HG02759 (cell line): ENCODE measurements at regions not wholly inside any gene's neighbourhood (a gene's known extent, or its start where the extent isn't known, plus 50 kb on each side); places are given as distances from the start of the nearest gene placed in this dataset.
A peak's percentile ranks its signal among the peaks of the same experiment; 100 is the strongest.

ENCODE experiments used
- ATAC-seq: cut with Tn5 transposase; IDR thresholded peaks from one replicate; pipeline ENCODE4 v1.9.1; 2021; ENCODE audit warnings: mild to moderate bottlenecking, moderate library complexity; ENCODE audit not compliant: unreplicated experiment

DNA sequence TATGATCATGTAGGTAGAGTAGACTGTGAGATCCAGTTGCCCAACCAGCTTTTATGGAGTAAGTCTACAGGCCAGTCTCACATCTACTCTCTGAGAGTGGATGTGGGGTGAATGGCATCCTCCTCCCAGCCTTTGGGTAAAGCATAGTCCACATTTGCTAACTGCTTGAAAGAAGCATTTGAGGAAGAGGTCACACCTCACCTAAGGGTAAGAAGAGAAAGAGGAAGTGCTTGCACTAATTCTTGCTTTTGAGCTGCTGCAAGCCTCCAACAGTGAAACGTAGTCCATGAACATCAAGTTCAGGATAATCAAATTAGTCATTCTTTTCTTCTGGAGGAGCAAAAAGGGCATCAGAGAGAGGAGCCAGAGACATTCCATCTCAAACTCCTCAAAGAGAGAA lies 93.9 kb upstream of the AGR3 start:
- peak; percentile 67 for ATAC-seq

DNA sequence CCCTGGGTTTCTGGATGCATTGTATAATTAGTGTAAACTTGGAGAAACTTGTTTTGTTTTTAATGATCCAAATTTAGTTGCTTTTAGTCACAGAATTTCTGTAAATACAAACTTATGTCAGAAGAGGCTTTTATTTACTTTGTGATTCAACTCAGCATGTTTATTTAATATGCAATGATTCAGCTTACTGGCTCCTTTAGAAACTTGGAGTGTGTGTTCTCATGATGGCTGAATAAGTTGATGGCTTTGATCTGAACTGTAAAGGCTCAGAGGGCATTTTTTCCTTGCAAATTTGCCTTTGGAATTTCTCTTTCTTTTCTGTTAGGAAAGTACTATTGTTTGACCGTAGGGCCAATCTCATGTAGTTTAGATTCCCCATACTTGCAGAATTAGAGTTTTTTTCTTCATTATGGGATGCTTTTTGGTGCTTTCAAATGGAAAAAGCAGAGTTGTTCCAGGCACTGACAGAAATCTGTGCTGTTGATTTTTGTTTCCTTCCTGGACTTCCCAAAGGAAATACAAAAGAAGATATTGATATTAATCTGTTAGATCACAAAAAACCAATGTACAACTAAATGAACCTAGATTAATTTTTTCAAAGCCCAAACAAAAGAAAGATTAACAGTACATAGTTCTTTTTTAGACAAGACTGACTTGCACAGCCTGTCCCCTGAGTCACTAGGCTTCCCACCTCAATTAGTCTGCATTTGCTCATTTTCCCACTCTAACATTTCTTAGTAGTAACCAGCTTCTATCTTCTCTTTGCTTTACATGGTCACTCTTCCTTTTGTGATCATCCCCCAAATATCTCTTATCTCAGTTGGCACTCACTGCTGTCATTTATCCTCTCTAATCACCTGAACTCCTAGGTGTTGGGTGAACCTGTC lies 96.8 kb upstream of the AGR3 start:
- no peak for ATAC-seq

DNA sequence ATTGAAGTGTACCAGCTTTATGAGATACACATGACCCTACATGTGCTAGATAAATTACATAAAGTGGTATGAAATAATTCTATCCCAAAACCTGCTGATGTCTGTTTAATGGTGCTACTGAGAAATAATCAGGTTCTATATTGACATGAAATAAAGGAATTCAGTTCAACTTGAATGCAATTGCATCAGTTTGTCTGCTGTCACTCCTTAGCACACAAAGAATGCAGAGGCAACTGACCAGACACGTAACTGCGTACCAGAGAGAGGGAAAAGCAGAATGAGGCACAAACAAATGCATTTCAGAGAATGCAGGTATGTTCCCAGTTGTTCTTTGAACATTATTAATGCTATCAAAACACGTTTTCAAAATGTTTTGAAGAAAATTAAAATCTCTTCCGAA lies 98.8 kb upstream of the AGR3 start:
- ATAC-seq, result no peak

DNA sequence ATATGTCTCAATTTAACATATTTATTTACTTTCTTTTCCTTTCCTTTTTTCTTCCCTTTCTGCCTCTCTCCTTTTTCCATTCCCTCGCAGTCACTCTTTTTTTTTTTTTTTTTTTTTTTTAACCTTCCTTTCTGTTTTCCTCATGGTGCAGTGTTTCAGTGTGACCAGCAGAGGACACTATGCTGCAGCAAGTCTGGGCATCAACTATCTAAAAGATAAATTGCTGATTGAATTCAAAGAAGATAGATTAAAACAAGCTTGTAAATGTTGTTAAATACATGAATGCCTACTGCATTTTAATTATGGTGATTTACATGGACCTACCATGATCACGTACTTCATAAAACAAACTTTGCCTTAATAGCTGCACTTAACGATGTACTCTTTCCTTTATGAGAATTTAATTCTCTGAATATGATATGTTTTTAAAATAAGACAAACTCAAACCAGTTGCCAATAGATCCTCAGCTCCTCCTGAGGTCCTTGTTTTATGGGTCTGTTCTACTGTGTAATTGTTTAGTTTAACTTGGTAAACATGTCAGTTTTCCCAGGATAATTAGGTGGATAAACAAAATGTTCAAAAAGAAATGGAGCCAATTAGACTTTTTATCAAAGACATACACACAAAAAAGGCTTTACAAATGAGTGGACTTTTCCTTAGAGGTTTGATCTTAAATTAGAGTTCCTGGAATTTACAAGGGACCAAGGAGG lies 101.0 kb upstream of the AGR3 start:
- ATAC-seq, result no peak

DNA sequence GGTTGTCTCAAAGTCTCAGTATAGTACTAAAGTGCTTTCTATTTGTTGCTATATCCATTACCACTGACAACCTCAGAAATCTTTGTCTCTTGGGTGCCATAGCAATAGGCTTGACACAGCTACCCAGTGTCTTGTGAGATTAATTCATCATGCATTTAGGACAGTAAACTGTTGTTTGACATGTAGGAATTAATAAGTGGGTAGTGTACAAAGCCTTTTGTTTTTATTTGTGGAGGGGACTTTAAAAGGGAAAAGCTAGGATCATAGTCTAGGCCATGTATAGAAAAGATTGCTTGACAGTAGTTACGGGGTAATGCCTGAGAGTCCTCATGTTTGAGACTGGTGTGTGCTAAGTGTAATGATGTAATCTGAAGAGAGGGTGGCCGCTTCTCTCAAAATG lies 102.6 kb upstream of the AGR3 start:
- no peak for ATAC-seq

DNA sequence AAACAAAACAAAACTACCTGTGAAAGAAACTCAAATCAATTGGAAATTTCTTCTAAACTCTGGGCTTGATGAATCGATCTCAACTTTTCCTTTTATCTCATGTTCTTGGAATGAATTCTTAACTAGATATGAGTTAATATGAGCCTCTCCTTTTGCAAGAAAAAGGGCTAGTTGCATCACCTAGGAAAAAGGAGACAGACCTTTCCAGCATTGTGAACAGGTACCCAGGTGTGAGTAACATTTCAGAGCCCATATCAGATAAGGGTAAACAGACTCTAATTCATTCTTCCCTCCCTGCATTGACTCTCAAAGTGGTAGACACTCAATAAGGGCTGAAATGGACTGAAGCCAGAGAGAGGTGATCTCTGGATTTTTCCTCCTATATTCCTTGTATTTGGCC lies 103.8 kb upstream of the AGR3 start:
- ATAC-seq, result no peak

DNA sequence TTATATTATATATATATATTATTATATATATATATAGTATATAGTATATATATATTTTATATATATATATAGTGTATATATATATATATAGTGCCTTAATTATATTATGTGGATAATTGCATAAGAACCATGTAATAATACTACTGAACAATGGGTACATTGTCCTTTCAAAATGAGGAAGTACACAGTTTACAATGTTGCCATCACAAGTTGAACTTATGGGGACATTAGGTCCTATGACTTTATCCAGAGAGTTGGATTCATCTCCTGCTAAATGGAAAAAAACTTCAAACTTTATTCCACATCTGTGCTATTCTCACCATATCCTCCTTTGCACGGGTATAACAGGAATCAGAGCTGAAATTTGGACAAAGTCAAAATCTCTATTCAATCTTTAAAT lies 105.0 kb upstream of the AGR3 start:
- no peak for ATAC-seq

DNA sequence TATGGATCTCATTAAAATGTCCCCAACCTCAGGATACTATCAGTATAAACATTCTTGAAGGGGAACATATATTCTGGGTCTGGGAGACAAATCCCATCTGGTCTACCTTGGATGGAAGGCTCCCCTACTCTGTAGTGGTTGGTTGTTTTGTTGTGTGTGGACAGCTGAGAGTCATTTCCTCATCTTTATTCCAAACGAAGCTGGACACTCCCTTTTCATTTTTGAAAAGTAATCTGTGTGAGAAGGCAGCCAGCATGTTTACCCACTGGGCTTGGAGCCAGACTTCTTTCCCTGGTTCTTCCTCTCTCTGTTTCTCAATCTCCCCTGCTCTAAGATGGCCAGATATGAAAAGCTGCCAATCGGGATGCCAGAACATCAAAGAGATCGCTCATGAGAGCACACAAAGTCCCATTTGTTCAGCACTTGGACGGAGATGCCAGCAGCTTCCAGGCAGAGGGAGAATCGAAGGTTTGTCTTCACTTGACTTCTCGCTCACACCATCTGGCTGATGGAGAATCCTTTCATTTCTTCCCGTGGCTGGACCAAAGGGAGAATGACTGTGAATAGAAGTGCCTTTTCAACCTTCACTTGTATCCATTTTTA lies 108.1 kb upstream of the AGR3 start:
- ATAC-seq, result no peak

DNA sequence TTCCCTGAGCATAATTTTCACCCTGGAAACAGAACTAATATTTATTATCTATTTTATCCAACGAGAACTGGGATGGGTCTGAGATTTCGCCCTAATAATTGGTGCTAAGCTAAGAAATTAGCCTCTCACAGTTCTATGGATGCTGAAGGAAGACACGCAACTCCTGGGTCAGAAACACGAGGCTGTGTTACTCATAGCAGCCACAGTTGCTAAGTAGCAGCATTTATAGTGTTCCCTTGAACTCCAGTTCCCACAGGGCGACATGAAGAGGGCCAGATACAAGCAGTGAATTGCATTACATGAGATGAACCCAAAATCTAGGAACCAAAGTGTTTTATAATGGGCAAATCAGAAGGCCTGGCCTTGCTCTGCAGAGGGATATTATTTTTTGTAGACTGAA lies 109.8 kb upstream of the AGR3 start:
- no peak for ATAC-seq

DNA sequence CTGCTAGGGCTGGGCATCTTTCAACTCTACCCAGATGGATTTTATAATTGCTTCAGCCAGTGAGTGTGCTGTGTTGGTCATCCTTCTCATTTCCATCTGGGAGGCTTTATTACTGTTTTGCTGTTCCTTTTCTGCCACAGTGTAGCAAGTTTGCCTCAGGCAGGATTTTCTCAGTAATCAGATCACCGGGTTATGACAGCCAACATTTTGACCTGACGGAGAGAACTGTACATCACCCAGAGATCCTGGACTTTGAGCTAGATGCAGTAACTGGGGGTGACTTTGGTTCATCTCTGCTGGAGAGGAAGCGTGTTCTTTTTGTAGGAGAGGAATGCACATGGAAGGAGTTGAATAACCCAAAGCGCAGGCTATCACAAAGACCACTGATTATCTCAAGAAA lies 111.8 kb upstream of the AGR3 start:
- no peak for ATAC-seq

DNA sequence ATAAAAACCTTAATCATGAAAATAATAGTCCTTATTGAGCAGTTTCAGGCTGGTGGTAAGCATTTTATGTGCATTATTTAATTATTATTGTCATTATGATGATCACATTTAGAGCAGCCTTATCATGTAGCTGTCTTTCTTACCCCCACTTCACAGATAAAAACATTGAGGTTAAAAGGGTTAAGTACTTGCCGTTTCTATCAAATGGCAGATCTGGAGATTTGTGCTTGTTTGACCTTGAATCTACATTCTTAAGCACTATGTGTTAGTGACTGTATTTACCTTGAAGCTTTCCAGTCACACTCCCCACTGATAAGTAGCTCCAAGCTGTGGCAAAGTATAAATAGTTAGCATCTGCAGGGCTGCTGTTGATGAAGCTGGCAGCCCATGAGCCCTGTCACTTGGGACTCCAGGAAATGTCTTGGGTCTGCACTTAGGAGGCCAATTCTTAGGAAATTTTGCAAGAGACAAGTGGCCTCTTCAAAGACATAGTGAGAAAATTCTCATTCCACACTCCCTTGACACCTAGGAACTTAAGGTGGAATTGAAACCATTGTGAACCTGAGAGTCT lies 116.8 kb upstream of the AGR3 start:
- no peak for ATAC-seq

DNA sequence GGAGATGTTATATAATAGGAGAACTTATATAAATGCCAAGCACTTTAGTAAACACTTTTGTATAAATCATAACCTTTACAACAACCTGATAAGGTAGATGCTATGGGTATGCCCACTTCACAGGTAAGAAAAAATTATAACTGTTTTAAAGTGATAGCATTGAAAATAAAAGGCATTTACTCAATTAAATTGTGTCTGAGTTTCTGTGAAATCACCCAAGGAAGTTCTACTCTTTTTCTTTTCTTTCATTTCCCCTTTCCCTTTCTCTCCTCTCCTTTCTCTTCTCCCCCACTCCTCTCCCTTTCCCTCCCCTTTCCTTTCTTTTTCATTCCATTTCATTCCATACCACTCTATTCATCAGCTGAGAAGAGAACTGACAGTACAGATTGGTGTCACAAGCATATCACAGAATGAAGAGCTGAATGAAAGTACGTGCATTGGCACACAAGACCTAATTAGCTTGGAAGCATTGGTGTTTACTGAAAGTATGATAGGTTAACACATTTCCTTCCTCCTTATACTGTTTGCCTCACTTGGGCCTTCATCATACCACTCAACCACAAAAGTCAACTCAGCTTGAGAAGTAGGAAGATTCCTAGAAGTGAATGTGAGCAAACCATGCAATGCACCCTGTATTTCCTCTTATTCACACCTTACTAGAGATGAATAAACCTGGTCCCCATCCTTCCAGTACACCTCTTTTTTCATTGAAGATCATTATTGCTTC lies 117.9 kb upstream of the AGR3 start:
- no peak for ATAC-seq

DNA sequence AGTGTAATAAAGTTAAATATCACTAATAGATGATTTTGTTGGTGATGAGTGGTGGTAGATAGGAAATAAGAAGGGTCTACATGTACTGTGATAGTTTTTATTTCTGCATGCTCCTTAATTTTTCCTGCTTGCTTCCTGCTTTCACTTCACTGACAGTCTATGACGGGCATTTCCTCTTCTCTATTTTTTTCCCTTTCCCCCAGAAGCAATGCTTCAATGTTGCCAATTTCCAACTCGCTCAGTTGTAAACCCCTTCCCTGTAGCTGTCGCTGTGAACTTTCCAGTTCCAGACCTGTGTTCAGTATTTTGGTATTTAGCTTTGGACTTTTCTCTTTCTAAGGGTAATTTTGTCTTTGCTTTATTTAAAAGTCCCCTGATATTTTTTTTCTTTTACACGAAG lies 123.5 kb upstream of the AGR3 start:
- ATAC-seq, result no peak

DNA sequence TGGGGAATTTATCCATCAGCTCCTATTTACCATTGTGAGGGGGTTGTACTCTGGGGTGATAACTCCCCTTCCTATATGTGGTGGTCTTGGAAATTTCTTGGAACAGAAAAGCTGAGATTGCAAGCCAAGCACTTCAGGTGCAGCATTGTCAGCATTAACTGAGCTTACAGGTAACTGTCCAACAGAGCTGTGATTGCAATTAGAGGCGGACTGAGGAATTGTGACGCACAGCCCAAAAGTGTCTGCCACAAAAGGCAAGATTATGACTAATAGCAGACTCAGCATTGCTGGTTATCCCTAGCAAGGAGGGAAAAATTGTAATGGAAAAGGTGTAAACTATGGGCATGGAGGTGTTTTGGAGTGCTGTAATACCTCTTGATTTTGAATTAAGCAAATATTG lies 126.1 kb upstream of the AGR3 start:
- no peak for ATAC-seq

DNA sequence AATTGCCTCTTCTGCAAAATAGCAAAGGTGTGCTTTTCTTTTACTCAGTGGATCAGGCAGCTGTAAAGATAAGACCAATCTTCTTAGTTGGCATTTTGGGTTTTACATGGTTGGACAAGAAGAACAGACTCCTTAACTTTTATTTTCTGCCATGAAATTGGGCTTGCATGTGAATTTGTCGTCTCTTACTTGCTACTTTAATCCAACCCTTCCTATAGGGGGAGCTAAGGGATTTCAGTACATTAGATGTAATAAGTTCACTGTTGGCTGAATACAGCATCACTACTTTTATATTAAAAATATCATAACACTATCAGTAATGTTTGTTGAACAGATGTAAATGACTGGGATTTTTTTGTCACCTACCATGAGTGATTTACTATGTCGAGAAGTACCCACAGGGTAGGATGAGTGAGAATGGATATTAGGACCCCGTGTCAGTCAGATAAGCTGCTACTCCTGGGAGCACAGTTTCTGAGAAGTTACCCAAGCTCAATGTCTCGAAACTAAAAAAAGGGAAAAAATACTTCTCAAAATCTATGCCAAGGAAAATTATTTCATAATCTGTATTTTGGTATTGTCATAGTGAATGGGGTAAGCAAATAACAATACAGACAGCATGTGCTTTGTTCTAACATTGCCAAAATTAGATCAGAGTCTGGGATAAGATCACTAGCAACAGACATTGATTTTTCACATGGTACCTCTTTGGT lies 127.4 kb upstream of the AGR3 start:
- ATAC-seq, result peak; percentile 58

DNA sequence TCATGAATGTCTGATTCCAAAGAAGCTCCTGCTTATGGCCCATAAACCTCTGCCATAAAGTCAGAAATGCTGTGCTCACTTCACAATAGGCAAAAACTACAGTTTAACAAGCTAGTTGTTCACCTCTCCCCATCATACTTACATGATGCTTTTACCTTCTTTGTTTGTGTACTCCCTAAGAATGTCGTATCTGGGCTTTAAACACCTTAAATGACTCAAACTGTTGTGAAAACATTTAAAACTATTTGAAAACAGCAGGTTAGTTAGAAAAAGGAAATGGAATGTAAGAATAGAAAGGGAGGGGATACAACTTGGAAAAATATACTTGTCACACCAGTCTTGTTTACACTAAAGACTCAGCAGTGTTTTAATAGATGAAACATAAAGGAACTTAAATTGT lies 128.2 kb upstream of the AGR3 start:
- ATAC-seq, result no peak

DNA sequence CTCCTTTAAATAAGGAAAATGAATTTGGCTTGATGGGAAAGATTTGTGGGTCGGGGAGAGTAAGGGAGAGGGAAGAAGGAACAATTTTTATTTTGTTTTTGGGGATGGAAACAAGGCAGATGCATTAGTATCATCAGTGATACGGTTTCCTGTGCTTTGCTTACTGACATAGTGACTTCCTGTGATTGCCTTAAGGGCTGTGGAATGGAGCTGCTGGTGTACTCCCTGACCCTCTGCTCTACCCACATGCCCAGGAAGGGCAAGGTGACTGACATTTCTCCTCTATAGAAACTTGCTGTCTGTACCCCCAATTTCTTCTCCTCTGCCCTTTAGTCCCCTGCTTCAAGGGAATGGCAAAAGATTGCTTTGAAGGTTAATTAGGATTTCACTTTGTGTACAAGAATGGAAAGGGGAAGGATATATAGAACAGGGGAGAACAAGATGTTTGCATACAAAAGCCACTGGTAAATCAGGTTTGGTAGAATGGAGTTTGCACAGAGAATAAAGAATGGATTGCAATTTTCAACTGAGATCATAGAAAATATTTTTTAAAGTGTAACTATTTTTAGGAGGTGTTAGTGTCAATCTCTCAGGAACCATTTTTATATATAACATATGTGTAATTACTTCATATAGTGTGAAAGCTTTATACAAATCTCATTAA lies 129.0 kb upstream of the AGR3 start:
- ATAC-seq, result no peak

DNA sequence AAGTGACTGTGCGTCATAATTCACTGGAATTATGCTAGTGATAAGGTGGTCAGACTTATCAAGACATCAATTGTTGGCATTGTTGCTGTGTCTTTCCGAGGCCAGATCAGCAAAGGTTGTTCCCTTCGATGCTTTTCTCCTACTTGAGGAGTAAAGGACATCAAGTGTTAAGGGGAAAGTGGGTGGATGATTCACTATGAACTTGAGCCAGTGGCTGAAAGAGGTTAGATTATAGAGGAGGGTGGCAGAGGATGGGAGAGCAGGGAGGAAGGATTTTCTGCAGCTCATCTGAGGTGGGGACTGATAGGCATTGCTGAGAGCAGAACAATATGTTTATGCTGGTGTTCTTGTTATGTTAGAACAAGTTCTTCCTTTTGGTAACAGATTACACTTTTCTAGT lies 131.4 kb upstream of the AGR3 start:
- ATAC-seq, result no peak

DNA sequence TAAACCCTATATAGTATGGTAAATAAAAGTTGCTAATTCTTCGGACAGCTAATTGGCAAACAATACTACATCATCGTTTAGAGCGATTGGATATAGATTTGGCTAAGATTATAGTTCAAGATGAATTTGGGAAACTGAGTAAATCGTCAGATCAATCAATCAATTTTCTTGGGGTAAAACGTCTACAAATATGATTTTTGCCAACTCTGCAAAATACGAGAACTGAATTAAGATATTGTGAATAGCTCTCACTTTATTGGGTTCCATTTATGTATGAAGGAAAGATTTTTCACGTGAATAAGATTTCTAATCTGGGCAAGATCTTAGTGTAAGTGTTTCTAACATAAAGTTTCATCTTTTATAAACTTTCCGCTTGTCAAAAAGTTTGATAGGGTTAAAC lies 132.9 kb upstream of the AGR3 start:
- no peak for ATAC-seq

DNA sequence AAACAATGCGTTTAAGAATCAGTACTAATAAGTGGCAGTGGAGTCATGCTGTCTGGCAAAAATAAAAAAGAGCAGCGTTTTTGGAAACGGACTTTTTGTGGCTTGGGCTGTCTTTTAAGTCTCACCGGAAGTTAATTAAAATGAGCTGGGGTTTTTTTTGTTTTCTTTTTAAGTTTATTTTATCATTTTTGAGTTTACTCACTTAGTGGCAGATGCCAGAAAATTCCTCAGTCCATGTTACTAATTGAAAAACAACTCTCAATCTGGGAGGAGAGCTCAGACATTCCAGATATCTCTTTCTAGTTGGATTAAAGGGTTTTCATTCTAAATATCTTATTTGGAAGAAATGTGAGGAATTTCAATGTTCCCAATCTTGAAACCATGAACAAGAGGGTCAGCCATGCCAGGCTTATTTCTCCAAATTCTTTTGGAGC lies 133.8 kb upstream of the AGR3 start:
- ATAC-seq, result no peak
